NCI-H69 (cell line): ENCODE measurements at regions not wholly inside any gene's neighbourhood (a gene's known extent, or its start where the extent isn't known, plus 50 kb on each side); places are given as distances from the start of the nearest gene placed in this dataset.
A peak's percentile ranks its signal among the peaks of the same experiment; 100 is the strongest.
"Not testable (repeated sequence)": the region's sequence is repeated elsewhere in the genome, so short reads cannot be mapped to it uniquely, and the experiment has no call there.

Experiments used
- DNase-seq: peaks from one replicate; lab custom pipeline; 2025; lab: John Stamatoyannopoulos, UW

DNA sequence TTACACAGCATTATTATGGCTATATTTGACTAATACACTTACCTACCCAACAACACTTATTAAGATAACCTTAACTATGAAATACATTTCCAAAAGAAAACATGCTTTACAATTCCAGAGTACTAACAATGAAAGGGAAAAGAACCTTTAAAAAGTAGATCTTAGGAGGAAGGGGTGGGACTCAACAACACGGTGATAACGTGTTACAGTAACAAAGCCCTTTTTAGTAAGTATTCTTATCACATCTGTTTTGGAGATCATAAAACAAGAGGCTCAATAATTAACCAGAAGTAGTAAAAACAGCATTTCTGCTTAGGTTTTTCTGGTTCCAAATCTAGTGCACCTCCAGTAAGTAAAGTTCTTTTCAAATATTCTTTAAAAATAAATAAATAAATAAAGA lies 202.1 kb upstream of the SLC7A11 start:
- DNase-seq = no peak

DNA sequence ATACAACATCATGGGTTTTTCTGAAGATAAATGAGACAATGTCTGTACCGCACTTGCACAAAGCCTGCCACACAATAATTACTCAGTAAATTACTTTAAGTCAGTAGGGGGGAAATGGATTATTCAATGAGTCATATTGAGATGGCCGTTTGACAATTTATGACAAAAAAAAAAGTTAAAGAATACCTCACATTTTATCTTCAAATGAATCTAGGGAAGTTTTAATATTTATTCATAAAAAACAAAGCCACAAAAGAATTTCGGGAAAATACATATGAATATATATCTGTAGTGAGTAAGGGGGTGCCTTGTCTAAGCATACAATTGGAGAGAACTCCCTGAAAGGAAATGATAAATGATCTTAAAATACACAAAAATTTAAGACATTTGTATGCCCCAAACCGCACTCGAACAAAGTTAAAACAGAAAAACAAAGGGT lies 197.0 kb upstream of the SLC7A11 start:
- peak; percentile 73 for DNase-seq

DNA sequence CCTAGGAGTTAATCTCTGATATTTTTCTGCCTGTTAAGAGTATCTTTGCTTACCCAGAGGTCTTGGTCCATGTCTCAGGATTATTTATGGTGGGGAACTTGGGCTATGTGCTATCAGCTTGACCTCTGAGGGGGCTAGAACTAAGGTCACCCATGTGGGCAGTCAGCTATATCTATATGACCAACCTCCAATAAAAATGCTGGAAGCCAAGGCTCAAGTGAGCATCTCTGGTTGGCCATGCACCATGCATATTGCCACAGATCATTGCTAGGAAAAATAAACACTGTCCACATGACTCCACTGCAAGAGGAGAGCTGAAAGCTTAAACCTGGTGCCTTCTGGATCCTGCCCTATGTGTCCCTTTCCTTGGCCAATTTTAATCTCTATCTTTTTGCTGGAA lies 196.5 kb upstream of the SLC7A11 start:
- DNase-seq = peak; percentile 57

- no peak for DNase-seq
Measured at GRCh38 chr4:138437263-138437851, 195.2 kb upstream of the SLC7A11 start.

DNA sequence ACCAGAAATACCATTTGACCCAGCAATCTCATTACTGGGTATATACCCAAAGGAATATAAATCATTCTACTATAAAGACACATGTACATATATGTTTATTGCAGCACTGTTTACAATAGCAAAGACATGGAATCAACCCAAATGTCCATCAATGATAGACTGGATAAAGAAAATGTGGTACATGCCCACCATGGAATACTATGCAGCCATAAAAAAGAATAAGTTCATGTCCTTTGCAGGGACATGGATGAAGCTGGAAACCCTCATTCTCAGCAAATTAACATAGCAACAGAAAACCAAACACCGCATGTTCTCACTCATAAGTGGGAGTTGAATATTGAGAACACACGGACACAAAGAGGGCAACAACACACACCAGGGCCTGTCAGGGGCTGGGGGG lies 193.6 kb upstream of the SLC7A11 start:
- not testable (repeated sequence) for DNase-seq

DNA sequence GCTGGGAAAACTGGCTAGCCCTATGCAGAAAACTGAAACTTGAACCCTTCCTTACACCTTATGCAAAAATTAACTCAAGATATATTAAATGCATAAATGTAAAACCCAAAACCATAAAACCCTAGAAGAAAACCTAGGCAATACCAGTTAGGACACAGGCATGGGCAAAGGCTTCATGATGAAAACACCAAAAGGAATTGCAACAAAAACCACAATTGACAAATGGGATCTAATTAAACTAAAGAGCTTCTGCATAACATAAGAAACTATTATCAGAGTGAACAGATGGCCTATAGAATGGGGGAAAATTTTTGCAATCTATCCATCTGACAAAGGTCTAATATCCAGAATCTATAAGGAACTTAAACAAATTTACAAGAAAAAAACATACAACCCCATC lies 192.9 kb upstream of the SLC7A11 start:
- DNase-seq = not testable (repeated sequence)

DNA sequence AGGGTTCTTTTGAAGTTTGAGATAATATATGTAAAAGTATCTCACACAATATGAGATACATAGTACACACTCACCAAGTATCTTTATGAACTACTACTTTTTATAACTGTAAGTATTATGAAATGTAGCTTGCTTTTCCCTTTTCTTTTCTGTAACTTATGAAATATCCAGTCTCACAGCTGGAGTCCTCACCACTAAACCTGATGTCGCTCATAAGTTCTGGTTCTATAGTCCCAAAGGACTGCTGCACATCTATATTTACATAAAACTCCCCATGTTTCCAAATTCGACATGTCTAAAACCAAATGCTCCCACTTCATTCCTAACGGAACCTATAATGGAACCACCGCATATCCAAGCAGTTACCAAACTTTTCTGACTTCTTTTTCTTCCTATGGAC lies 186.5 kb upstream of the SLC7A11 start:
- no peak for DNase-seq

- DNase-seq = no peak
Measured at GRCh38 chr4:138426786-138427185, 184.6 kb upstream of the SLC7A11 start.

- peak; percentile 74 for DNase-seq
Measured at GRCh38 chr4:138420471-138420870, 178.3 kb upstream of the SLC7A11 start.

DNA sequence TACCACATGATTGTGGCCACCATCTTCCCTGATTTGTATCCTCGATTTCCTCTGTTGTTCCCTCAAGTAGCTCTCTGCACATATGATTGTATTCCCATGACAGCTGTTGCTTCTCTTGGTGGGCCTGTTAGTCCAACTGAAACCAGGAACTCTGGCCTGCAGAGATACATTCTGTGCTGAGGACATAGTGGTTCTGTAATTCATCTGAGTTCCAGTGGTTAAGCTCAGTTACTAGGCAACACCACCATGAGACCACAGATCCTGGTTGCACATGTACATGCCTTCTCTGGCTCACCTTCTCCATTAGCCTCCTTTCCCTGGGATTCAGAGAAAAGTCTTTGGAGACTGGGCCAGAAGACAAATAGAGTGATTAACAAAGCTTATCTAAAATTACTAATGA lies 172.1 kb upstream of the SLC7A11 start:
- no peak for DNase-seq

DNA sequence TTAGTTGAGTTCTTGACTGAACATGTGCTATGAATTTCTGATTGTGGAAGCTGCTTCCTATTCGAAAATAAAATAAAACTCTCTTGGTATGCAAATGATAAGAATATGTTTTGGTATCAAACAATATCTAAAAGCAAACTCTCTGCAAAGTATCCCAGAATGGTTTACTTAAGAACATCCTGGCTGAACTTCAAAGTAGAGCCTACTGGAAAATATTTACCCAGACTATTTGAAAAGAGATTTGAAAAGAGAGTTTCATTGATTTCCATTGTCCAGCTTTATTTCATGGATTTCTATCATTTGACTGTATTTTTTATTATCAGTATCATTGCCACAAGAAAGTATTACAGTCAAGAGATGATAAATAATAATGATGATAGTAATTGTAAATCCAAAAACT lies 171.1 kb upstream of the SLC7A11 start:
- no peak for DNase-seq

- no peak for DNase-seq
Measured at GRCh38 chr4:138412847-138413246, 170.7 kb upstream of the SLC7A11 start.

- DNase-seq = peak; percentile 17
Measured at GRCh38 chr4:138410266-138410665, 168.1 kb upstream of the SLC7A11 start.

DNA sequence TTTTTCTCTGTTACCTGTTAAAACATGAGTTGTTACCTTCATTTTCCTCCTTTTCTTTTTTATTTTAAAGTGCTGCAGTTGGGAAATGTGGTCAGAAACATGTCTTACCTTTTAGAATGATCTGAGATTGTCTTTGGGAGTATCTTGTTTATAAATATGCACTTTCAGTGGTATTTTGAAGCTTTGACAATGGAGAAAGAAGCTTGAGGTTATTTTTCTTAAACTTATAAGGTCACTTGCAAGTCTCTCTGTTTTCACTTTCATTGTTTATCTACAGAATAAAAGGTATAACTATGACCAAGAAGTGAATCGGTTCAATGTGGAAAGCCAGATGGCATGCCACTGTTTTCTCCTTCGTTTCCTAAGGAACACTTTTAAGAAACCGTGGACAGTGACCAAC lies 167.5 kb upstream of the SLC7A11 start:
- DNase-seq = no peak

- DNase-seq = no peak
Measured at GRCh38 chr4:138408758-138409157, 166.6 kb upstream of the SLC7A11 start.

- peak; percentile 19 for DNase-seq
Measured at GRCh38 chr4:138407329-138407728, 165.2 kb upstream of the SLC7A11 start.

- DNase-seq = no peak
Measured at GRCh38 chr4:138406876-138407275, 164.7 kb upstream of the SLC7A11 start.

DNA sequence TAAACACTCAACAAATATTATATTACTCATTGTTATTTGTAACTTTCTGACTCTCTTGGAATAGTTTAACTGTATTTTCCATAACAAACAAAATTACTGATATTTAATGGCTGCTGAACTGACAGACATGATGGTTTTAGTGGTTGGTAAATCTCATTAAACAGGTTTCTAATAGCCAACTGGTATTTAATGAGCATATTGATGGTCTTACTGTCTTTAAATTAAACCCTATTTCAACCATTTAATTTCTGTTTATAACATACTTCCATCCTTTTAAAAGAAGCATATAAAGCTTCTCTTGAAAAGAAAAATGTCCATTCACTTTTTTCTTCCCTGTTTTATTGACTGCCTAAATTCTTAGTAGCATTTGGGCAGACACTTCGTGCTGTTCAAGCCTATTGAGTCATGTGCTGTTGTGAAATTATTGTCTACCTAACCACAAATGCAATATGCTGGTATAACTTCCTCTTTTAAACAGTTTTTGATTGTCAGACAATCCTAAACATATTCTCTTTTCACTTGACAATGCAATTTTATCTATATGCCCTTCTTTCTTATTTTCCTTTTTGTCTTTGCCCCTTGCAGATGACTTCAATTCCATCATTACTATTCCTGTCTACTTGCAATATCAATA lies 163.9 kb upstream of the SLC7A11 start:
- DNase-seq = no peak

DNA sequence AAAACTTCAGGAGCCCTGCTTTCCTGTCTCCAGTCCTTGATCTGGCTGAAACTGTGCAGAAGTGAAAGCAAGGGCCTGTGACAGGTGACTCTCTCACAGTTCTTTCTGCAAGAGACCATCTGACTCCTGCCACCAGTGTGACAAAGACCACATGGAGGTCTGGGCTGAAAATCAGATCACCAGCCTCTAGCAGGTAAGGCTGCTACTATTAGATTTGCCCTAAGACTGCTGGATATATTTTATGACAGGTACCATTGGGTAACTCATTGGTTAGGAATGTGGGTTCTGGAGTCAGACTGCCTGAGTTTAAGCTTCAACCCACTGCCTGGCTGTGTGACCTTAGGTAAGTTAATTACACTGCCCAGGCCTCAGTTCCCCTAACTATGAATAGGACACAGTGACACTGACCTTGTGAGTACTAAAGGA lies 163.3 kb upstream of the SLC7A11 start:
- DNase-seq = no peak

DNA sequence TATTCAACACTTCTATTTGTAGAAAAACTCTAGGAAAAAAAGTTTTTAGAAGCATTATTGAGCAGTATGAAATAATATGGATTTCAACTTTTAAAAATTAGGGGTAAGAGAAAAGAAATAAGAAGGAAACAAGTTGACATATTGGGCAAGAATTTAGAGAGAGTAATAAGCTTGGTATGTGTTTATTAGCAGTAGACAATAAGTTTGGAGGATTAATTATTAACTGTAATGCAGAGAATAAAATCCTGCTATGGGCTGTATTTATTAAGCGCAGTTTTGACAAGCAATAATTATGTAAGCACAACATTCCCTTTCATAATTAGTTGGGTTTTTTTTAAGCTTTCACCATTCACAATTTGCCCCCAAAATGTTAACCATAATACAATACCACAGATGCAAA lies 162.7 kb upstream of the SLC7A11 start:
- no peak for DNase-seq

DNA sequence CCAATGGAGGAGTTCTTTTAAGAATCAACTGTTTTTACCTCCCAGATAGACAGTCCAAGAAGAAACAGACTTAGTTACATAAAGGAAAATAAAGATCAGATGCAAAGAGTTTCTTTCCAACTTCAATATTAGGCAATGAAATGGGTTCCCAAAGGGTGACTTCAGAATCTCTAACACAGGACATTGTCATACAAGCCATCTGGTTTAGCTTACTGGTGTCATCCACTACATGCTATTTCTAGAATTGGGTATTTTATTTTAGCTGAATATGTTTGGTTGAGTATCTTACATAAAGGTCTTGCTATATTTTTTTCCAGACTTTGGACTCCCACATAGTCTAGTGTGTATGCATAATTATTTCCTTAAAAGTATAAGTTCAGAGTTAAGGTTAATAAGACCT lies 162.1 kb upstream of the SLC7A11 start:
- no peak for DNase-seq

GRCh38 chr4:138401334-138401733 lies 159.2 kb upstream of the SLC7A11 start:
- DNase-seq = peak; percentile 87

DNA sequence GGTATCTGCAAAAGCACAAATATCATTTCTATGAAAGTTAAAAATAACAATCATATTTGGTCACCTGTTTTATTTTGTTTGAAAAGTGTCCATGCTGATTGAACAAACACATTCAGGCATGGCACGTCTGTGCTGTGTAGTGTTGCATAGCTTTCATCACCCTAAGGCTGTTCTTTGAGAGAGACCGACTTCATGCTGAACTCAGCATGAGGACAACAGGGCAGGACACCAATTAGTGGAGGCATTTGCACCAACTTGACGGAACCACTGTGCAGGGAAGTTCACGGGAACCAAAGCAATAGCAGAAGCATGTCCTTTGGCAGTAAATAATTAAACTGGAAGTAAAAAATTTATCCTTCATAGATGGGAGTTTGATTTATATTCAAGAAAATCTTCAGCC lies 158.4 kb upstream of the SLC7A11 start:
- peak; percentile 87 for DNase-seq

DNA sequence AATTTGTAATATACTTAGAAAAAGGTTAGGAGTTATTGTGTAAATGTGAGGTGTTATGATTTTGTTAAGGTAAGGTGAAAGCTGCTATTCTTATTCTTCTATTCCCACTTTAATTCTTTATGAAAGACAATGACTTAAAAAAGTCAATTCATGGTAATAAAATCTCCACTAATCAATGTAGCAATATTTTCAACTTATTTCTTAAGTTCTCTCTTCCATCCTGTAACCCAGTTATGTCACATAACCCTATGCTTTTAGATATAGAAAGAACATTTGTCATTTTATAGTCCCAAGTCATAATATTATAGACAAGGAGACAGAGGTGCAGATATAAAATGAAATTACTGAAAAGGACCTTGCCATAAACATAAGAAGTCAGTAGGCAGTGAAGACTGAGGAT lies 157.9 kb upstream of the SLC7A11 start:
- no peak for DNase-seq
